Fibroblast of villous mesenchyme (primary cell): ENCODE measurements at regions not wholly inside any gene's neighbourhood (a gene's known extent, or its start where the extent isn't known, plus 50 kb on each side); places are given as distances from the start of the nearest gene placed in this dataset.

Experiments
- DNase-seq: peaks from one replicate; pipeline ENCODE4 v3.0.0-alpha.2; 2010; ENCODE audit warnings: low read depth
- H3K4me3 ChIP-seq: 2 replicates; pipeline ENCODE4 v1.5.1; 2011; ENCODE audit warnings: low read depth, mild to moderate bottlenecking, low read length
- TF ChIP-seq, protein P1 (sequence below): IDR thresholded peaks from 2 replicates; pipeline ENCODE4 v1.5.1; 2012; ENCODE audit warnings: low read depth, mild to moderate bottlenecking, low read length; ENCODE audit not compliant: insufficient read depth

DNA sequence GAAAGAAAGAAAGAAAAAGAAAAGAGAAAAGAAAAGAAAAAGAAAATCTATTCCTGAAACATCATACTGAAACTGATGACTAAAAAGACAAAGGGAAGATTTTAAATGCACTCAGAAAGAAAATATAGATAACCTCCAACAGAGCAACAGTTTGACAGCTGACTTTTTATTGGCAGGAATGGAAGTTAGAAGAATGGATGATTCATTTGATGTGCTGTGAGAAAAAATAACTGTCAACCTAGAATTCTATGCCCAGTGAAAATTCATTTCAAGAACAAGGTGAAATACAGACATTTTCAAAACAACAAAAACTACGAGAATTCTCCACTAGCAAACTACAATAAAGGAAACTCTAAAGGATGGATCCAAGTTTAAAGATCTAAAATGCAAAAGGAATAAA is 50.5 kb upstream of the HSPA12A start:
- no peak overlapping the region for H3K4me3 ChIP-seq
- TF ChIP-seq, protein P1, sequence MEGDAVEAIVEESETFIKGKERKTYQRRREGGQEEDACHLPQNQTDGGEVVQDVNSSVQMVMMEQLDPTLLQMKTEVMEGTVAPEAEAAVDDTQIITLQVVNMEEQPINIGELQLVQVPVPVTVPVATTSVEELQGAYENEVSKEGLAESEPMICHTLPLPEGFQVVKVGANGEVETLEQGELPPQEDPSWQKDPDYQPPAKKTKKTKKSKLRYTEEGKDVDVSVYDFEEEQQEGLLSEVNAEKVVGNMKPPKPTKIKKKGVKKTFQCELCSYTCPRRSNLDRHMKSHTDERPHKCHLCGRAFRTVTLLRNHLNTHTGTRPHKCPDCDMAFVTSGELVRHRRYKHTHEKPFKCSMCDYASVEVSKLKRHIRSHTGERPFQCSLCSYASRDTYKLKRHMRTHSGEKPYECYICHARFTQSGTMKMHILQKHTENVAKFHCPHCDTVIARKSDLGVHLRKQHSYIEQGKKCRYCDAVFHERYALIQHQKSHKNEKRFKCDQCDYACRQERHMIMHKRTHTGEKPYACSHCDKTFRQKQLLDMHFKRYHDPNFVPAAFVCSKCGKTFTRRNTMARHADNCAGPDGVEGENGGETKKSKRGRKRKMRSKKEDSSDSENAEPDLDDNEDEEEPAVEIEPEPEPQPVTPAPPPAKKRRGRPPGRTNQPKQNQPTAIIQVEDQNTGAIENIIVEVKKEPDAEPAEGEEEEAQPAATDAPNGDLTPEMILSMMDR: no peak

DNA sequence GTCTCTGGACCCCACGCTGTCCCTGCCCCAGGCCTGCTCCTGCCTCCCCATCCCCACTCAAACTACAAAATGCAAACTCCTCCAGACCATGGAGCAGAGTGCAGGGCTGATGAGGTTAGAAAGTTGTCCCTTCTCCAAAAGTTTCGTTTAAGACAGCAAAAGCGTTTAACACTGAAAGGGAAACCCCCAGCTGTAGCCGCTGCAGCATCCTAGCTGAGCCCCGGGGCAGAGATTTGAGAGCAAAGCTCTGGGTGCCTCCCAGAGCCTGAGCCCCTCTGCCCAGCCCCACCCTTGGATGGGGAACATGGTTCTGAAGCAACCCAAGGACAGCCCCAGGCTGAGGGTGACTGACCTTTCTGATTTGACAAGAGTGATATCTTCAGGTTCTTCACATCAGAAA is 52.8 kb upstream of the ENO4 start:
- no peak for DNase-seq
- TF ChIP-seq, protein P1: no peak
- no peak overlapping the region for H3K4me3 ChIP-seq

More for the DNA sequence above, 50.5 kb upstream of the HSPA12A start:
- no peak for DNase-seq

DNA sequence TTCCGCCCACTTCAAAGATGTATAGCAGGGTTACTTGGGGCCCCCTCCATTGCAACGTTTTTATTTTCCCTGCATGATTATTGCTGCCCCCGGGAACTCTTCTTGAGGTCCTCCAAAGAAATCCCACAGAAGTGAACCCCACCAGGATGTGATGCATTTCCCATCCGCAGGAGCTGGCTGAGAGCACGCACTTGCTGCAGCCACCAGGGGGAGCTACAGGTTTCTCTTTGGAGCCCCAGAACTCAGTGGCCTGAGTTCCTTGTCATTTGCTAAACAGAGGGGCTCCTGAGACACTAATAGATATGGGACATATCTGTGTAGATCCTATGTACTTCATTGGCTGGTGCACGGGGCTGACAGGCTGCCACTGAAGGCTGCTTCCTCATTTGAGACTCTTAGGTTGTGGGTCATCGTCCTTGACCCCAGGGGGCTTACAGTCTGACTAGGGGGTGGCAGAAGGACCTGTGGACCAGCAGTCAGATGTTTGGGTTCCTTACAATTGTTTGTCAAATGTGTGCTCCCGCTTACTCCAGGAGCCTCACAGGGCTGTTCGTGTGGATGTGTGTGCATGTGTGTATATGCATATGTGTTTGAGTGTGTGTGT is 52.3 kb upstream of the ENO4 start:
- DNase-seq: peak; percentile 69
- TF ChIP-seq, protein P1: peak; percentile 98
- H3K4me3 ChIP-seq: no peak overlapping the region

DNA sequence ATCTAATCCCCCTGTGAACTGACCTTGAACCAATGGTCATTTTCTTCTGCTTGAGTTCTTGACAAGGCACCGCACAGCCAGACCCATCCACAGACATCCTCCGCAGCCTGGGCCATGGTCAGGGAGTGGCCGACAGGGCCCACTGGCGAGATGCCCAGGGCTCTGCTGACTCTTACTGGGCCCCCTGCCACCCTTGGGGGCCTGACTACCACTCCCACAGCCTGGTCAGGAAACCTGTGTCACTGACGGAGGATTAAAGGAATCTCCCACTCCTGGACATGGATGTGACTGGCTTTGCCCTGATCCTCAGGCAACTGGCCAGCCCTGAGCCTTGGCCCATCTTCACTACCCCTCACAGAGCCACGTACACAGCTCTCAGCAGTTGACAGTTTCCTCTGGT is 50.4 kb upstream of the ENO4 start:
- no peak overlapping the region for H3K4me3 ChIP-seq
- DNase-seq: no peak
- TF ChIP-seq, protein P1: no peak
